ENCODE measurements at regions not wholly inside any gene's neighbourhood (a gene's known extent, or its start where the extent isn't known, plus 50 kb on each side); places are given as distances from the start of the nearest gene placed in this dataset.

DNA sequence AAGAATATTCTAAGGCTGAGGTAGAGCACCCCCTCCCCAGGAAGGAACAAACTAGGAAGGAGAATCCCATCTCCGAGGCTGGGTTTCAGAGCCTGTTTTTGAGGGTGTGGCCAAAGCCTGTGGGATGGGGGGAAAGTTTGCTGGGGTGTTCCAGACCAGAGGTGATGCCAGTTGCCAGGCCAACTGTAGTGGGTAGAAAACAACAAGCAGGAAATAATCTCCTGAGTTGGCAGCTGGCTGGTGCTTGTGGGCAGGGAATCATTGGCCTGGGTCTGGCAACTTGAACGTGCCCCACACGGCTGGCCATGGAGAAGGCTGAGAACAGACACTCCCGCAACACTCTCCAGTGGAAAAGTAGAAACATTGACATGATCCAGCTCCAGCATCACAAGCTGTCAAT lies 385.6 kb downstream of the ETS1 start:
- TF ChIP-seq, protein P1, sequence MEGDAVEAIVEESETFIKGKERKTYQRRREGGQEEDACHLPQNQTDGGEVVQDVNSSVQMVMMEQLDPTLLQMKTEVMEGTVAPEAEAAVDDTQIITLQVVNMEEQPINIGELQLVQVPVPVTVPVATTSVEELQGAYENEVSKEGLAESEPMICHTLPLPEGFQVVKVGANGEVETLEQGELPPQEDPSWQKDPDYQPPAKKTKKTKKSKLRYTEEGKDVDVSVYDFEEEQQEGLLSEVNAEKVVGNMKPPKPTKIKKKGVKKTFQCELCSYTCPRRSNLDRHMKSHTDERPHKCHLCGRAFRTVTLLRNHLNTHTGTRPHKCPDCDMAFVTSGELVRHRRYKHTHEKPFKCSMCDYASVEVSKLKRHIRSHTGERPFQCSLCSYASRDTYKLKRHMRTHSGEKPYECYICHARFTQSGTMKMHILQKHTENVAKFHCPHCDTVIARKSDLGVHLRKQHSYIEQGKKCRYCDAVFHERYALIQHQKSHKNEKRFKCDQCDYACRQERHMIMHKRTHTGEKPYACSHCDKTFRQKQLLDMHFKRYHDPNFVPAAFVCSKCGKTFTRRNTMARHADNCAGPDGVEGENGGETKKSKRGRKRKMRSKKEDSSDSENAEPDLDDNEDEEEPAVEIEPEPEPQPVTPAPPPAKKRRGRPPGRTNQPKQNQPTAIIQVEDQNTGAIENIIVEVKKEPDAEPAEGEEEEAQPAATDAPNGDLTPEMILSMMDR (conservative IDR thresholded peaks at IDR 0.05; ENCODE audit: low read depth in 2 of 2): no peak
- TF ChIP-seq POLR2AphosphoS5 (IDR thresholded peaks at IDR 0.05; ENCODE audit: low read depth): no peak
- TF ChIP-seq CREB1 (CRISPR knock-in tag; IDR thresholded peaks at IDR 0.05; ENCODE audit: low read depth): no peak
- TF ChIP-seq JUNB (IDR thresholded peaks at IDR 0.05; ENCODE audit: unreplicated experiment): no peak
- TF ChIP-seq EZH2phosphoT487 (IDR thresholded peaks at IDR 0.05; ENCODE audit: unreplicated experiment): no peak
- TF ChIP-seq, protein P2, sequence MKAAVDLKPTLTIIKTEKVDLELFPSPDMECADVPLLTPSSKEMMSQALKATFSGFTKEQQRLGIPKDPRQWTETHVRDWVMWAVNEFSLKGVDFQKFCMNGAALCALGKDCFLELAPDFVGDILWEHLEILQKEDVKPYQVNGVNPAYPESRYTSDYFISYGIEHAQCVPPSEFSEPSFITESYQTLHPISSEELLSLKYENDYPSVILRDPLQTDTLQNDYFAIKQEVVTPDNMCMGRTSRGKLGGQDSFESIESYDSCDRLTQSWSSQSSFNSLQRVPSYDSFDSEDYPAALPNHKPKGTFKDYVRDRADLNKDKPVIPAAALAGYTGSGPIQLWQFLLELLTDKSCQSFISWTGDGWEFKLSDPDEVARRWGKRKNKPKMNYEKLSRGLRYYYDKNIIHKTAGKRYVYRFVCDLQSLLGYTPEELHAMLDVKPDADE (IDR thresholded peaks at IDR 0.05): no peak

All from GM23338 (cell line).